ENCODE measurements at regions not wholly inside any gene's neighbourhood (a gene's known extent, or its start where the extent isn't known, plus 50 kb on each side); places are given as distances from the start of the nearest gene placed in this dataset.

DNA sequence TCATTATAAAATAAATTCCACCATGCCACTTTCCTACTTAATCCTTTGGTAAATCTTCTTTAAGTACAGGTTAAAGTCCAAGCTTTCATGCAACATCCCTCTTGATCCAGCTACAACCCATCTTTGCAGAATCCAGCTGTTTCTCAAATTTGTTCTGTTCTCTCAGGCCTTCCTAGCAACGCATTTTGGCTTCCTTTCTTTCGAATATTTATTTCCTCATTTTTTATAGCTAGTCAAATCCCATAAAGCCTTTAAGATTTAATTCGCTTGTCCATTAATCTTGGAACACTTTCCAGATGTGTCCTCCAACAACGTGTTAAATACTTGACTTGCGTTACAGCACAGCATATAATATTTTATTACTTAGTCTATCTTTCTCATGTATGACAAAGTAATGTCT lies 600.1 kb upstream of the CHORDC1 start:
- no peak overlapping the region for H3K4me3 ChIP-seq (ENCODE audit: insufficient read depth, low read depth, low read length)
- ATAC-seq (ENCODE audit: low read depth), result no peak

More for the DNA sequence above, 600.1 kb upstream of the CHORDC1 start:
- Histone ChIP-seq H3K4ac (ENCODE audit: low read depth, low read length) (no peak overlapping the region), H3K14ac (replicated peaks; ENCODE audit: low read depth, low read length) (no peak overlapping the region), H3K9ac (ENCODE audit: low read depth, low read length) (no peak overlapping the region), H4K91ac (ENCODE audit: insufficient read depth, low read depth, low read length) (no peak overlapping the region), H3K9me3 (ENCODE audit: control insufficient read depth, insufficient read depth, low read length) (peaks cover 3% of the 10 kb centered on the region), H3K18ac (ENCODE audit: low read depth, low read length) (no peak overlapping the region), H4K8ac (ENCODE audit: low read depth in 2 of 2, low read length in 2 of 2) (no peak overlapping the region), H3K4me2 (ENCODE audit: low read depth, low read length) (no peak overlapping the region), H2BK5ac (ENCODE audit: low read depth, low read length, poor library complexity, severe bottlenecking) (no peak overlapping the region), H3K9me1 (ENCODE audit: insufficient read depth, low read length) (no peaks in the 10 kb centered on the region), H3K27ac (ENCODE audit: insufficient read depth, low read length) (no peak overlapping the region), H3K79me1 (ENCODE audit: low read depth in 1 of 2, low read length in 2 of 2) (no peaks in the 10 kb centered on the region), H3K23ac (ENCODE audit: low read depth, low read length) (no peak overlapping the region), H2AK5ac (ENCODE audit: low read depth, low read length) (no peak overlapping the region), H3K36me3 (ENCODE audit: control insufficient read depth, insufficient read depth, low read length) (no peaks in the 10 kb centered on the region), H2BK120ac (ENCODE audit: low read depth, low read length) (no peak overlapping the region), H3K4me1 (ENCODE audit: control insufficient read depth, insufficient read depth, low read length) (no peaks in the 10 kb centered on the region), H2AK9ac (replicated peaks; ENCODE audit: low read depth, low read length, poor library complexity) (no peak overlapping the region), H2BK20ac (ENCODE audit: low read depth, low read length) (no peak overlapping the region), H4K20me1 (ENCODE audit: insufficient read depth, low read length) (no peaks in the 10 kb centered on the region), H2BK15ac (ENCODE audit: low read depth, low read length) (no peak overlapping the region), H3K56ac (ENCODE audit: extremely low read depth, insufficient read depth, low read length) (no peak overlapping the region), H3K27me3 (ENCODE audit: control insufficient read depth, insufficient read depth, low read length) (no peaks in the 10 kb centered on the region), H4K5ac (ENCODE audit: low read depth, low read length) (no peak overlapping the region), H2AFZ (replicated peaks; ENCODE audit: low read length, poor library complexity) (no peak overlapping the region)
- dilution Hi-C loops (cut with HindIII; ENCODE audit: low sequenced_read_pairs, unreplicated experiment) (no loop called here), in situ Hi-C loops (cut with MboI; ENCODE audit: low sequenced_read_pairs) (no loop called here), intact Hi-C loops (cut with micrococcal nuclease) (no loop called here)
- ChIA-PET CTCF (no interaction called here), POLR2A (ENCODE audit: unreplicated experiment) (no interaction called here)
- no peak for DNase-seq
- no peak for TF ChIP-seq CEBPB (IDR thresholded peaks at IDR 0.05; ENCODE audit: low read depth, low read length)
- TF ChIP-seq, protein P1, sequence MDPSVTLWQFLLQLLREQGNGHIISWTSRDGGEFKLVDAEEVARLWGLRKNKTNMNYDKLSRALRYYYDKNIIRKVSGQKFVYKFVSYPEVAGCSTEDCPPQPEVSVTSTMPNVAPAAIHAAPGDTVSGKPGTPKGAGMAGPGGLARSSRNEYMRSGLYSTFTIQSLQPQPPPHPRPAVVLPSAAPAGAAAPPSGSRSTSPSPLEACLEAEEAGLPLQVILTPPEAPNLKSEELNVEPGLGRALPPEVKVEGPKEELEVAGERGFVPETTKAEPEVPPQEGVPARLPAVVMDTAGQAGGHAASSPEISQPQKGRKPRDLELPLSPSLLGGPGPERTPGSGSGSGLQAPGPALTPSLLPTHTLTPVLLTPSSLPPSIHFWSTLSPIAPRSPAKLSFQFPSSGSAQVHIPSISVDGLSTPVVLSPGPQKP (IDR thresholded peaks at IDR 0.05; ENCODE audit: borderline replicate concordance, low read depth, low read length), result no peak
- TF ChIP-seq MAFK (IDR thresholded peaks at IDR 0.05; ENCODE audit: low read depth, low read length), result no peak
- no peak for TF ChIP-seq BHLHE40 (IDR thresholded peaks at IDR 0.05; ENCODE audit: low read depth, low read length)
- no peak for TF ChIP-seq SMC3 (IDR thresholded peaks at IDR 0.05; ENCODE audit: low read depth, low read length)
- TF ChIP-seq NFE2L2 (IDR thresholded peaks at IDR 0.05; ENCODE audit: low read depth, low read length), result no peak
- TF ChIP-seq MXI1 (IDR thresholded peaks at IDR 0.05; ENCODE audit: borderline replicate concordance, low read depth, low read length), result no peak
- no peak for TF ChIP-seq RAD21 (IDR thresholded peaks at IDR 0.05; ENCODE audit: low read length)
- TF ChIP-seq RCOR1 (IDR thresholded peaks at IDR 0.05; ENCODE audit: insufficient replicate concordance, low read length), result no peak
- TF ChIP-seq, protein P2, sequence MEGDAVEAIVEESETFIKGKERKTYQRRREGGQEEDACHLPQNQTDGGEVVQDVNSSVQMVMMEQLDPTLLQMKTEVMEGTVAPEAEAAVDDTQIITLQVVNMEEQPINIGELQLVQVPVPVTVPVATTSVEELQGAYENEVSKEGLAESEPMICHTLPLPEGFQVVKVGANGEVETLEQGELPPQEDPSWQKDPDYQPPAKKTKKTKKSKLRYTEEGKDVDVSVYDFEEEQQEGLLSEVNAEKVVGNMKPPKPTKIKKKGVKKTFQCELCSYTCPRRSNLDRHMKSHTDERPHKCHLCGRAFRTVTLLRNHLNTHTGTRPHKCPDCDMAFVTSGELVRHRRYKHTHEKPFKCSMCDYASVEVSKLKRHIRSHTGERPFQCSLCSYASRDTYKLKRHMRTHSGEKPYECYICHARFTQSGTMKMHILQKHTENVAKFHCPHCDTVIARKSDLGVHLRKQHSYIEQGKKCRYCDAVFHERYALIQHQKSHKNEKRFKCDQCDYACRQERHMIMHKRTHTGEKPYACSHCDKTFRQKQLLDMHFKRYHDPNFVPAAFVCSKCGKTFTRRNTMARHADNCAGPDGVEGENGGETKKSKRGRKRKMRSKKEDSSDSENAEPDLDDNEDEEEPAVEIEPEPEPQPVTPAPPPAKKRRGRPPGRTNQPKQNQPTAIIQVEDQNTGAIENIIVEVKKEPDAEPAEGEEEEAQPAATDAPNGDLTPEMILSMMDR (conservative IDR thresholded peaks at IDR 0.05; ENCODE audit: low read depth, low read length), result no peak
- TF ChIP-seq POLR2A (IDR thresholded peaks at IDR 0.05; ENCODE audit: low read depth, low read length), result no peak
- TF ChIP-seq CHD1 (IDR thresholded peaks at IDR 0.05; ENCODE audit: low read depth, low read length), result no peak
- TF ChIP-seq FOS (IDR thresholded peaks at IDR 0.05; ENCODE audit: low read depth, low read length), result no peak
- TF ChIP-seq, protein P3, sequence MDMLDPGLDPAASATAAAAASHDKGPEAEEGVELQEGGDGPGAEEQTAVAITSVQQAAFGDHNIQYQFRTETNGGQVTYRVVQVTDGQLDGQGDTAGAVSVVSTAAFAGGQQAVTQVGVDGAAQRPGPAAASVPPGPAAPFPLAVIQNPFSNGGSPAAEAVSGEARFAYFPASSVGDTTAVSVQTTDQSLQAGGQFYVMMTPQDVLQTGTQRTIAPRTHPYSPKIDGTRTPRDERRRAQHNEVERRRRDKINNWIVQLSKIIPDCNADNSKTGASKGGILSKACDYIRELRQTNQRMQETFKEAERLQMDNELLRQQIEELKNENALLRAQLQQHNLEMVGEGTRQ (IDR thresholded peaks at IDR 0.05; ENCODE audit: low read depth, low read length), result no peak
- TF ChIP-seq RFX5 (IDR thresholded peaks at IDR 0.05; ENCODE audit: low read depth, low read length), result no peak
- no peak for TF ChIP-seq MAZ (IDR thresholded peaks at IDR 0.05; ENCODE audit: borderline replicate concordance, low read depth, low read length)
- no CpG with 5 or more reads among the region's 5 CpGs for WGBS, 2 experiments (ENCODE audit: extremely low coverage in 2 of 2, insufficient read length in 1 of 2)
- BruUV-seq (replicated peaks), result no TSS peak

All from IMR-90 (cell line).